K562 (cell line): ENCODE measurements at regions not wholly inside any gene's neighbourhood (a gene's known extent, or its start where the extent isn't known, plus 50 kb on each side); places are given as distances from the start of the nearest gene placed in this dataset.

Experiments used
- ATAC-seq: fragments of 200-7000 bp; cut with Tn5 transposase; 3 replicates; pipeline ENCODE4 v1.9.1; 2020; ENCODE audit warnings: moderate library complexity
- BruUV-seq: library from RNA; stranded (reverse); fragments of 400-500 nt; replicated peaks from 2 replicates; lab custom pipeline; 2021; lab: Mats Ljungman, UMichigan
- CTCF ChIA-PET: fragments of 300-600 bp; formaldehyde crosslinking; extraction: SDS; loops from one replicate; lab custom pipeline; 2021; ENCODE audit warnings: low intra/inter-chr PET ratio; lab: Yijun Ruan, JAX
- POLR2A ChIA-PET: fragments of 300-600, 350-650 bp; sonication (Branson Sonifier 250); formaldehyde crosslinking; extraction: SDS; loops from one replicate; lab custom pipeline; 2021; ENCODE audit warnings: antibody characterized with exemption, inconsistent platforms; lab: Yijun Ruan, JAX
- DNase-seq, 4 experiments: peaks; one replicate each; pipeline versions ENCODE4 v3.0.0 to v3.0.0-alpha.2; 2011 to 2018; ENCODE audit warnings: low spot score in 3 of 4, mixed read lengths in 3 of 4; ENCODE audit errors: extremely low read depth in 1 of 4
- FAIRE-seq: peaks from 2 replicates; lab custom pipeline; 2011; peaks lifted over from hg19 to GRCh38; lab: Jason Lieb, UNC
- H2AFZ ChIP-seq: 2 replicates; pipeline ENCODE4 v1.6.0; 2011; ENCODE audit warnings: low read depth, low read length, control low read depth, inconsistent platforms
- H3K27ac ChIP-seq: fragments of 200-600 bp; 3 replicates; pipeline ENCODE4 v1.8.0; 2011; ENCODE audit warnings: low read depth, mild to moderate bottlenecking, control low read depth, inconsistent platforms, low read length, moderate library complexity, mixed read lengths; ENCODE audit errors: extremely low read depth
- H3K27me3 ChIP-seq, 2 experiments: fragments of 300-600 bp in 1 of 2; 2 replicates in 1 of 2; 3 replicates in 1 of 2; pipeline versions ENCODE4 v1.6.0 to v1.8.0; 2011; ENCODE audit warnings: inconsistent platforms in 2 of 2, low read length in 2 of 2, mild to moderate bottlenecking in 1 of 2, mixed read lengths in 1 of 2, moderate library complexity in 1 of 2; ENCODE audit not compliant: control insufficient read depth in 2 of 2, insufficient read depth in 2 of 2
- H3K36me3 ChIP-seq: fragments of 300-600 bp; 3 replicates; pipeline ENCODE4 v1.8.0; 2011; ENCODE audit warnings: mild to moderate bottlenecking, low read length, inconsistent platforms; ENCODE audit not compliant: control insufficient read depth, insufficient read depth
- H3K4me1 ChIP-seq, 2 experiments: fragments of 200-600 bp in 1 of 2; replicated peaks in 1 of 2; 2 replicates in 1 of 2; 3 replicates in 1 of 2; pipeline versions ENCODE4 v1.5.1 to v1.8.0; 2011; ENCODE audit warnings: inconsistent platforms in 2 of 2, low read length in 2 of 2, mild to moderate bottlenecking in 1 of 2, mixed read lengths in 1 of 2, moderate library complexity in 1 of 2; ENCODE audit not compliant: control insufficient read depth in 2 of 2, insufficient read depth in 2 of 2
- H3K4me2 ChIP-seq: 2 replicates; pipeline ENCODE4 v1.6.1; 2011; ENCODE audit warnings: low read length, control low read depth, inconsistent platforms, mixed read lengths; ENCODE audit not compliant: insufficient read depth
- H3K4me3 ChIP-seq: fragments of 200-600 bp; sonication (generic), shearing (Covaris generic); 2 replicates; pipeline ENCODE4 v1.5.1; 2016; ENCODE audit warnings: control low read depth, inconsistent platforms
- H3K79me2 ChIP-seq: fragments of 200-600 bp; 3 replicates; pipeline ENCODE4 v1.8.0; 2011; ENCODE audit warnings: low read length, inconsistent platforms; ENCODE audit not compliant: control insufficient read depth, insufficient read depth
- H3K9ac ChIP-seq, 2 experiments: 2 replicates each; pipeline versions ENCODE4 v1.6.0 to v1.6.1; 2011; ENCODE audit warnings: low read depth in 2 of 2, low read length in 2 of 2, control low read depth in 1 of 2, inconsistent platforms in 1 of 2, mild to moderate bottlenecking in 1 of 2, mixed read lengths in 1 of 2; ENCODE audit not compliant: insufficient read depth in 1 of 2
- H3K9me1 ChIP-seq: one replicate; pipeline ENCODE4 v1.6.0; 2011; ENCODE audit warnings: inconsistent platforms, mild to moderate bottlenecking, low read length, moderate library complexity; ENCODE audit not compliant: control insufficient read depth, insufficient read depth
- H3K9me3 ChIP-seq: replicated peaks from 2 replicates; pipeline ENCODE4 v1.5.1; 2011; ENCODE audit warnings: low read depth, low read length, inconsistent platforms; ENCODE audit not compliant: control insufficient read depth, insufficient read depth
- H4K20me1 ChIP-seq: replicated peaks from 2 replicates; pipeline ENCODE4 v1.6.1; 2011; ENCODE audit warnings: low read length, inconsistent platforms, mixed read lengths; ENCODE audit not compliant: control insufficient read depth, insufficient read depth
- POLR2A ChIP-seq: fragments of 450-650 bp; conservative IDR thresholded peaks from 2 replicates; pipeline ENCODE4 v1.6.1; 2016
- RBM34 ChIP-seq: fragments of 200-400 bp; formaldehyde crosslinking; IDR thresholded peaks from 2 replicates; pipeline ENCODE4 v1.6.1; 2018; ENCODE audit warnings: low read length, borderline replicate concordance; ENCODE audit not compliant: insufficient read depth
- WGBS: fragments of 100-300 bp; shearing (Covaris generic); methylation state at CpG from one replicate; pipeline ENCODE4 v1.1.6; 2016; ENCODE audit warnings: low coverage, mixed read lengths; ENCODE audit not compliant: insufficient coverage; ENCODE audit errors: missing lambda C conversion rate; 5-methylcytosine and 5-hydroxymethylcytosine counted together
- in situ Hi-C: fragments of 300-500 bp; cut with MboI; formaldehyde crosslinking; loops from 4 replicates; pipeline ENCODE4 v1.15.0; 2018; ENCODE audit warnings: inconsistent platforms, mixed read lengths
- intact Hi-C: fragments of 100-400 bp; cut with micrococcal nuclease; formaldehyde crosslinking; loops from 2 replicates; pipeline ENCODE4 v1.14.2; 2022
- TF ChIP-seq, protein P1 (sequence below), 2 experiments: fragments of 450-650 bp; IDR thresholded peaks; 2 replicates each; pipeline ENCODE4 v1.6.1; 2016; ENCODE audit warnings: mild to moderate bottlenecking in 2 of 2, borderline replicate concordance in 1 of 2, low read depth in 1 of 2, moderate library complexity in 1 of 2

DNA sequence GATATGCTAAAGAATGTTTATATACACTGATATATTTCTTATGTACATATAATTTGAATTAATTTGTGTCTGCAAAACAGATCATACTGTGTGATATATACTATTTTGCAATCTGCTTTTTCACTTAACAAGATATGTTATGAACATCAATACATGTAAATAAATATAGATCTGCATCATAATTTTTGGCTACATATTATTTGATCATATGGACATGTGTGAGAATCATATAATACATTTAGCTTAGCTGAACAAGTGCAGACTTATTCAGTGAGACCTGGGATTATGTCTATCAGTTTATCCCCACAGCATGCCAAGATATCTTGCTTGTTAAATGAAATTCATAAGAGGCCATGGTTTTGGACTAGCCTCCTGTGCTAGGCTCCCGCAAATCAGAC lies 474.3 kb downstream of the ARHGEF28 start:
- ChIA-PET CTCF (no interaction called here), POLR2A (no interaction called here)
- intact Hi-C loops, result no loop called here
- Histone ChIP-seq H2AFZ (no peak overlapping the region), H3K9me1 (no peaks in the 10 kb centered on the region), H3K27me3 (no peaks in the 10 kb centered on the region), H3K27ac (no peak overlapping the region), H3K4me1 (no peaks in the 10 kb centered on the region), H3K9ac (no peak overlapping the region), H3K9me3 (no peaks in the 10 kb centered on the region), H3K36me3 (no peaks in the 10 kb centered on the region), H3K79me2 (no peaks in the 10 kb centered on the region), H3K4me3 (no peak overlapping the region), H3K4me2 (no peak overlapping the region), H4K20me1 (no peaks in the 10 kb centered on the region)
- in situ Hi-C loops, result no loop called here
- FAIRE-seq (no peak), DNase-seq (no peak), ATAC-seq (no peak)
- BruUV-seq, result no TSS peak
- WGBS, result 0% methylated on average over 1 of the region's 1 CpG
- no peak for TF ChIP-seq RBM34
- TF ChIP-seq, protein P1, sequence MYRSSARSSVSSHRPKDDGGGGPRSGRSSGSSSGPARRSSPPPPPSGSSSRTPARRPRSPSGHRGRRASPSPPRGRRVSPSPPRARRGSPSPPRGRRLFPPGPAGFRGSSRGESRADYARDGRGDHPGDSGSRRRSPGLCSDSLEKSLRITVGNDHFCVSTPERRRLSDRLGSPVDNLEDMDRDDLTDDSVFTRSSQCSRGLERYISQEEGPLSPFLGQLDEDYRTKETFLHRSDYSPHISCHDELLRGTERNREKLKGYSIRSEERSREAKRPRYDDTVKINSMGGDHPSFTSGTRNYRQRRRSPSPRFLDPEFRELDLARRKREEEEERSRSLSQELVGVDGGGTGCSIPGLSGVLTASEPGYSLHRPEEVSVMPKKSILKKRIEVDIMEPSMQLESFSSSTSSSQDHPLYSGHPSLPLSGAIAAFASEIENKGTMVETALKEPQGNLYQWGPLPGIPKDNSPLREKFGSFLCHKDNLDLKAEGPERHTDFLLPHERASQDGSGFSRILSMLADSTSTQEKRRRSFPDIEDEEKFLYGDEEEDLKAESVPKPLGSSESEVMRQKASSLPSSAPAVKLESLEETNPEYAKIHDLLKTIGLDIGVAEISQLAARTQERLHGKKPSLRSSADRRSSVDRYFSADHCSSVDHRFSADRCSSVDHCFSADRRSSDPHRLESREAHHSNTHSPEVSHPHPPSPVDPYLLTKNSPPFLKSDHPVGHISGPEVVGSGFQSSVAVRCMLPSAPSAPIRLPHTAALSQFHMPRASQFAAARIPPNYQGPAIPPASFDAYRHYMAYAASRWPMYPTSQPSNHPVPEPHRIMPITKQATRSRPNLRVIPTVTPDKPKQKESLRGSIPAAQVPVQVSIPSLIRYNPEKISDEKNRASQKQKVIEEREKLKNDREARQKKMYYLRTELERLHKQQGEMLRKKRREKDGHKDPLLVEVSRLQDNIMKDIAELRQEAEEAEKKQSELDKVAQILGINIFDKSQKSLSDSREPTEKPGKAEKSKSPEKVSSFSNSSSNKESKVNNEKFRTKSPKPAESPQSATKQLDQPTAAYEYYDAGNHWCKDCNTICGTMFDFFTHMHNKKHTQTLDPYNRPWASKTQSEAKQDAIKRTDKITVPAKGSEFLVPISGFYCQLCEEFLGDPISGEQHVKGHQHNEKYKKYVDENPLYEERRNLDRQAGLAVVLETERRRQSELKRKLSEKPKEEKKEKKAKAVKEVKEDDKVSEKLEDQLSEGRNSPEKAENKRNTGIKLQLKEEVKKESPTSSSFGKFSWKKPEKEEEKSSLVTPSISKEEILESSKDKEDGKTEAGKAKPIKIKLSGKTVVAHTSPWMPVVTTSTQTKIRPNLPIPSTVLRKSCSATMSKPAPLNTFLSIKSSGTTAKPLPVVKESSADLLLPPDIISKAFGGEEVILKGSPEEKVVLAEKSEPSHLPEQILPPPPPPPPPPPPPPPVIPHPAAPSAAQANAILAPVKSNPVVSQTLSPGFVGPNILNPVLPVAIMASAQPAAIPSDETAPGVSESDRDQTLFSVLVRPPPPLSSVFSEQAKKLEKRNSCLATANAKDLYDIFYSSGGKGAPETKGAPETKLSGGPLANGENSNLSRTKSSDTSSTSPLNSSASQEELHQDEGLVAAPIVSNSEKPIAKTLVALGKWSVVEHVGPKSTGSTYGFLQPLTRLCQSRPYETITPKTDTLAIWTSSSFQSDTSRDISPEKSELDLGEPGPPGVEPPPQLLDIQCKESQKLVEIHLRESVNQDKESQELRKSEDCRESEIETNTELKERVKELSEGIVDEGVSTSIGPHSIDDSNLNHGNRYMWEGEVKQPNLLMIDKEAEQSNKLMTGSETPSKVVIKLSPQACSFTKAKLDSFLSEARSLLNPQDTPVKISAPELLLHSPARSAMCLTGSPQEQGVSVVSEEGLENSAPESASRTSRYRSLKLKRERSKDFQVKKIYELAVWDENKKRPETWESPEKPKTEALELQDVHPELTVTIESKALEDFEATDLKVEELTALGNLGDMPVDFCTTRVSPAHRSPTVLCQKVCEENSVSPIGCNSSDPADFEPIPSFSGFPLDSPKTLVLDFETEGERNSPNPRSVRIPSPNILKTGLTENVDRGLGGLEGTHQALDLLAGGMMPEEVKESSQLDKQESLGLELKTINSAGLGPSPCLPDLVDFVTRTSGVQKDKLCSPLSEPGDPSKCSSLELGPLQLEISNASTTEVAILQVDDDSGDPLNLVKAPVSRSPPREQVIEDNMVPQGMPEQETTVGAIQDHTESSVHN (IDR thresholded peaks at IDR 0.05; ENCODE audit: borderline replicate concordance in 1 of 2, low read depth in 1 of 2), result no peak
- TF ChIP-seq POLR2A, result no peak
